ENCODE measurements at regions not wholly inside any gene's neighbourhood (a gene's known extent, or its start where the extent isn't known, plus 50 kb on each side); places are given as distances from the start of the nearest gene placed in this dataset.

DNA sequence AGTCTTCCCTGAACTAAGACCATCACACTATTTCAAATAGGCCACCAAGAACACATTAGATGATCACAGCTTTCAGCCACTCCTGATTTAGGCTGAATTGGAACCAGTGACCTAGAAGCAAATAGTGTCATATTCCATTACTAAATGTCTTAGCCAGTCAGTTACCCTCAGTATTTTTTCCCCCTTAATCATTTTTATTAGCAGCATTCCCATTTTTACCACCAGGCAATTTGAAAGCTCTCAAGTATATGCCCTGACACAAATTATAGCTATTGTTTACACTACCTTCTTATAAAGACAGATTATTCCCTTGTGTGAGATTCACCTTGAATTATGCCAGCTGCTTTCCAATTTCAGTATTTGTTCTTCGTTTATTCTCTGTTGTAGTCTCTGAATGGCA is 1146.9 kb downstream of the PDHA2 start:
- Histone ChIP-seq H3K9ac (ENCODE audit: low read depth, low read length) (no peak overlapping the region), H3K36me3 (ENCODE audit: control insufficient read depth, insufficient read depth, low read length) (no peaks in the 10 kb centered on the region), H3K27ac (ENCODE audit: low read depth, low read length) (no peak overlapping the region), H3K27me3 (ENCODE audit: control insufficient read depth, insufficient read depth, low read length) (no peaks in the 10 kb centered on the region), H3K4me3 (ENCODE audit: low read depth, low read length) (no peak overlapping the region), H3K9me3 (ENCODE audit: control insufficient read depth, insufficient read depth, low read length) (0 out of 2 replicates have a peak, but pooled peaks cover 2% of the 10 kb centered on the region), H3K4me1 (ENCODE audit: control insufficient read depth, insufficient read depth, low read length) (no peaks in the 10 kb centered on the region)

DNA sequence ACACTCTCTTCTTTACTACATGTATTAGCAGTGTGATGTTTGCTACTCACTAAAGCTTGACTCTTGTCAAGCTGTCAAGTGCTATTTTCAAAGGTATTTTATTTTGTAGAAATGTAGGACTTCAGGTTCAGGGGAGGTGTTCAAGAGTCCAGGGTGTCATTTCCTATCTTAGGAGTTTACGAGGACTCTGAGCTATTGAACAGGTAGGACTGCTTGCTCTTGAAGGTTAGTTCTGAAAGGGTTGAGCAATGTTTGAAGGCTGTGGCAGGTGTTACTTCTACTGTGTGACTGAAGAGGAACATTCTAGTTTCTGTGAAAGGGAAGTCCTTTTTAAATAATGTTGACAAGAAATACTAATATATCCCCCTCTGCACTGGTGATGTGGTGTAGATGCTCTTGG is 1151.2 kb downstream of the PDHA2 start:
- Histone ChIP-seq H3K27me3 (ENCODE audit: control insufficient read depth, insufficient read depth, low read length) (no peaks in the 10 kb centered on the region), H3K4me1 (ENCODE audit: control insufficient read depth, insufficient read depth, low read length) (peaks cover 26% of the 10 kb centered on the region), H3K9ac (ENCODE audit: low read depth, low read length) (no peak overlapping the region), H3K27ac (ENCODE audit: low read depth, low read length) (no peak overlapping the region), H3K9me3 (ENCODE audit: control insufficient read depth, insufficient read depth, low read length) (0 out of 2 replicates have a peak, but pooled peaks cover 2% of the 10 kb centered on the region), H3K4me3 (ENCODE audit: low read depth, low read length) (no peak overlapping the region), H3K36me3 (ENCODE audit: control insufficient read depth, insufficient read depth, low read length) (no peaks in the 10 kb centered on the region)

DNA sequence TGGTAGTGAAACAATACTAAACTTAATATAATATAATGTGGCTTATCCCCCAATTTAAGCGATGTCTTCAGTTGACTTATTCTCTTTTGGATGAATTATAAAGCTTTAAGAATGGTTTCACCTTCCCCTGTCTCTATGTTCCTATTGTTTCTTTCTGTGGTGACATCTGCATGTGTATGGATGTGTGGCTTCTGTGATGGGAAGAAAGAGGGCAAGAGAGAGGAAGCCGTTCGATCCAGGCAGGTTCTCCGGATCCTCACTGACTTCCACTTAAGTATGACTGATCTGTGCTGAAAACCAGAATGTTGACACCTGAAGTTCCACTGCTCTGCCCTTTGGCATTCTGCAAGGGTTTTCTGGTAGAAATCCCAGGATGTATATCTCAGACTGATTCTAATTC is 1150.8 kb downstream of the STPG2 start:
- H3K27me3 ChIP-seq (ENCODE audit: control insufficient read depth, insufficient read depth, low read length), result no peaks in the 10 kb centered on the region
- H3K4me3 ChIP-seq (ENCODE audit: low read depth, low read length), result no peak overlapping the region
- H3K36me3 ChIP-seq (ENCODE audit: control insufficient read depth, insufficient read depth, low read length), result no peaks in the 10 kb centered on the region
- no peak overlapping the region for H3K27ac ChIP-seq (ENCODE audit: low read depth, low read length)
- 0 out of 2 replicates have a peak, but pooled peaks cover 2% of the 10 kb centered on the region for H3K9me3 ChIP-seq (ENCODE audit: control insufficient read depth, insufficient read depth, low read length)
- H3K4me1 ChIP-seq (ENCODE audit: control insufficient read depth, insufficient read depth, low read length), result peaks cover 26% of the 10 kb centered on the region
- H3K9ac ChIP-seq (ENCODE audit: low read depth, low read length), result no peak overlapping the region

DNA sequence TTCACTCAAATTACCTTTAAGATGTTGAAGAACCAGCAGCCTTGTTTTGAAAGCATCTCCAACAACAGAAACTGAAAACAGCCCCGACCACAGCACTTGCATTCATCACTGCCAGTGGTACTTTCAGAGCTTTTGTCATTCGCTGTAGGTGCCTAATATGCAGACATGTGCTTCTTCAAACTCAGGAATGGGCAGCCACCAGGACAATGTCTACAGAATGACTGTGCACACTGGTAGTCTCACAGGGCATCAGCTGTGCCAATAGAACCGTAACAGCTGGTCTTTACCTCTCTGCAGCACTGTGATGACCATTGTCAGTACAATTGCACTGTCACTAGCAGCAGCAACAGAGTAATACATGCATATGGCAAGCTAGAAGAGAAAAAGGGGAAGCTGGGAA is 1149.7 kb downstream of the STPG2 start:
- Histone ChIP-seq H3K36me3 (ENCODE audit: control insufficient read depth, insufficient read depth, low read length) (no peaks in the 10 kb centered on the region), H3K9ac (ENCODE audit: low read depth, low read length) (no peak overlapping the region), H3K27me3 (ENCODE audit: control insufficient read depth, insufficient read depth, low read length) (no peaks in the 10 kb centered on the region), H3K9me3 (ENCODE audit: control insufficient read depth, insufficient read depth, low read length) (0 out of 2 replicates have a peak, but pooled peaks cover 2% of the 10 kb centered on the region), H3K4me1 (ENCODE audit: control insufficient read depth, insufficient read depth, low read length) (peaks cover 31% of the 10 kb centered on the region), H3K4me3 (ENCODE audit: low read depth, low read length) (no peak overlapping the region), H3K27ac (ENCODE audit: low read depth, low read length) (no peak overlapping the region)

DNA sequence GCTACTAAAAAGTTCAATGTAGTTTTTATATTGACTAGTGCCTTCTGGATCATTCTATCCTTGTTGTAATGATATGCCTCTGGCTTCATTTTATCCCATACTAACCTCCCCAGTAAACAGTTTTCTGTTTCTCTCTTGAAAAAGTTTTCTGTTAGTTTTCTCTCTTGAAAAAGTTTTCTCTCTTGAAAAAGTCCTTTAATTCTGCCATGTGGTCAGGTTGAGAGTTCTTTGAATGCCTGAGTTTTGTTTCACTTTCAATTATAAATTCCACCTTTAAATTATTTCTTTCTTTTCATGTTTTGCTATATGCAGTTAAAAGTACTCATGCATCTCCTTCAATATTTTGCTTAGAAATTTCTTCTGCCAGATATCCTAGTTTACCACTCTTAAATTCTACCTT is 1139.6 kb downstream of the STPG2 start:
- Histone ChIP-seq H3K4me1 (ENCODE audit: control insufficient read depth, insufficient read depth, low read length) (no peaks in the 10 kb centered on the region; the same call in 1 of the 2 replicates), H3K9ac (ENCODE audit: low read depth, low read length) (no peak overlapping the region), H3K9me3 (ENCODE audit: control insufficient read depth, insufficient read depth, low read length) (no peaks in the 10 kb centered on the region), H3K27ac (ENCODE audit: low read depth, low read length) (no peak overlapping the region), H3K36me3 (ENCODE audit: control insufficient read depth, insufficient read depth, low read length) (no peaks in the 10 kb centered on the region), H3K4me3 (ENCODE audit: low read depth, low read length) (no peak overlapping the region), H3K27me3 (ENCODE audit: control insufficient read depth, insufficient read depth, low read length) (no peaks in the 10 kb centered on the region)

DNA sequence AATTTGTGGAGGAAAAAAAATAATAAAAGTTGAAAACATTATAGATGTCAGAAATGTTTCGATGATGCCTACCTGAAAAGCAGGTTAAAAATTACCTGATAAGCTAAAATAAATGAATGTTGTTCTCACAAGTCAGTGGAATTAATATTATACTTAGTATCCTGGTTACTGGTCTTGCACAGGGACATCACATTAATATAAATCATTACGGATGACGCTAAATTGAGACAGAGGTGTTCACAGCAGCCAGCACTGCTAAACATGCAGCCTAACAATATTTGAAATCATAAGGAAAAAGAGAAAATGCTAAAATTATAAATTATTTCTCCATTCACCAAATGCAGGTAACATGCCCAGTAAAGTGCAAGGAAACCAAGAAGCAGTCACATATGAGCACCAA is 1130.0 kb downstream of the STPG2 start:
- H3K9ac ChIP-seq (ENCODE audit: low read depth, low read length), result no peak overlapping the region
- H3K4me1 ChIP-seq (ENCODE audit: control insufficient read depth, insufficient read depth, low read length), result peaks cover 4% of the 10 kb centered on the region; the same call in 1 of the 2 replicates
- no peaks in the 10 kb centered on the region for H3K9me3 ChIP-seq (ENCODE audit: control insufficient read depth, insufficient read depth, low read length)
- H3K27me3 ChIP-seq (ENCODE audit: control insufficient read depth, insufficient read depth, low read length), result no peaks in the 10 kb centered on the region
- H3K36me3 ChIP-seq (ENCODE audit: control insufficient read depth, insufficient read depth, low read length), result no peaks in the 10 kb centered on the region
- no peak overlapping the region for H3K27ac ChIP-seq (ENCODE audit: low read depth, low read length)
- H3K4me3 ChIP-seq (ENCODE audit: low read depth, low read length), result no peak overlapping the region

DNA sequence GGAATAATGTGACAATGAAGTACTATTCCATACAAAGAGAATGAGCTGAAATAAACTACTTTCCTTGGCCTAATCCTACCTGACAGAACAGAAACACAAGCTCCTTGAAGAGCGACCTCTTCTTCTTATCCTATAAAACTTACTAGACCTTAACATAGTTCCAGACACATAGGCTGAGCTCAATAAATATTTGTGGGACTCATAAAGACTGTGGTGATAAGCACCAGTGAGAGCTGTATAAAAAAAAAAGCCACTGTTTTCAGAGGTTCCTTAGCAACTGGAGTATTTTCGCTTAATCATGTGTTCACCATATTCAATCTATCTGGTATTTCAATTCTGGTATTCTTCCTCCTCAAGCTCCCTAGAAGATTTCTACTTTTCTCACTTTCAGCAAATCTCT is 1129.6 kb downstream of the STPG2 start:
- H3K4me1 ChIP-seq (ENCODE audit: control insufficient read depth, insufficient read depth, low read length), result peaks cover 4% of the 10 kb centered on the region; the same call in 1 of the 2 replicates
- no peaks in the 10 kb centered on the region for H3K9me3 ChIP-seq (ENCODE audit: control insufficient read depth, insufficient read depth, low read length)
- no peak overlapping the region for H3K4me3 ChIP-seq (ENCODE audit: low read depth, low read length)
- H3K27ac ChIP-seq (ENCODE audit: low read depth, low read length), result no peak overlapping the region
- no peaks in the 10 kb centered on the region for H3K27me3 ChIP-seq (ENCODE audit: control insufficient read depth, insufficient read depth, low read length)
- H3K36me3 ChIP-seq (ENCODE audit: control insufficient read depth, insufficient read depth, low read length), result no peaks in the 10 kb centered on the region
- H3K9ac ChIP-seq (ENCODE audit: low read depth, low read length), result no peak overlapping the region

DNA sequence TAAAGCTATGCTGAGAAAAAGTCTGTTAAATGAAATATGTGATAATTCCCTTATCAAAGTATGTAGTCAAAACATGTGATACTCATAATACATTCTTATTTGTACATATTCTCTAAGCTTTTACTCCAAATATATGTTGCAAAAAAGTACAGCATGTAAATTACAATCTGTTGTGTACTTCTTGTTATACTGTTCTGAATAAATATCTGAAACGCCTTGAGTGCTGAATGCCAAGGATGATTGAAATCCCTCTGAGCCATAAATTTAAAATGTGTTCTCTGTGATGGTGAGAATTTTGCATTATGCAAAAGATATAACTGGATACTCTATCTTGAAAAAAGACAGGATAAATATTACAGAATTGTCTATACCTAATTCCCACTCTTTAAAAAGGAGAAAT is 1128.0 kb downstream of the STPG2 start:
- no peaks in the 10 kb centered on the region for H3K9me3 ChIP-seq (ENCODE audit: control insufficient read depth, insufficient read depth, low read length)
- no peak overlapping the region for H3K4me3 ChIP-seq (ENCODE audit: low read depth, low read length)
- no peak overlapping the region for H3K27ac ChIP-seq (ENCODE audit: low read depth, low read length)
- no peaks in the 10 kb centered on the region for H3K36me3 ChIP-seq (ENCODE audit: control insufficient read depth, insufficient read depth, low read length)
- no peaks in the 10 kb centered on the region for H3K27me3 ChIP-seq (ENCODE audit: control insufficient read depth, insufficient read depth, low read length)
- no peak overlapping the region for H3K9ac ChIP-seq (ENCODE audit: low read depth, low read length)
- no peaks in the 10 kb centered on the region for H3K4me1 ChIP-seq (ENCODE audit: control insufficient read depth, insufficient read depth, low read length)

DNA sequence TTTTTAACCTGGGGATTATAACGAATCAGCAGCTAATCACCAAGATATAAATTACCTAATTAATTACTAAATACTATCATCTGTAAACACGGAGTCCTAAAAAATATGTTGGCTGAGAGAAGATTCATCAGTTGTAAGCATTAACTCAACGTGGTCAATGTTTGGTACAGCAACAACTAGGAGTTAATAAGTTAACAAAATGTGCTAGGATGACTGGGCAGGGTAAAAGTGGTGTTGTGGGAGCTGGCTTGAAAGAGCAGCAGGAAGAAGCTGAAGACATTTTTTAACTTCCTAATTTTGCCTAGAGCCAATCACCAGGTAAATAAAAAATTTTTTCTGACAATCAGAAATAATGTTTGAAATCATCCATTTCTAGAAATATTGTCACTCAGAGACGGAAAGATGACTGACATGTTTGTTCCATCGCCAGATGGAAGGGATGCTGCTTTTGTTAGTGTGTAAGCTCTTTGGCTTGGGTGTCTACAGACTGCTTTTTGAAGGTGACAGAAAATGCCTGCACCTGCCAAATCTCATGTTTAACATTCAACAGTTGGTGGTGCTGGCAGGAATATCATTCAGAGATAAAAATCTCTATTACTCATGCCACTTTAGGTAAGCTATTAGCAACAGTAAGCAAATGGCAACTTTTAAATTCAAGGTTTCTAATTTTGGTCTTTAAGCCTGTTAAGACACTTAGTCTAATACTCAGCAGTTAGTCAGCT is 1126.9 kb downstream of the STPG2 start:
- Histone ChIP-seq H3K4me1 (ENCODE audit: control insufficient read depth, insufficient read depth, low read length) (no peaks in the 10 kb centered on the region), H3K36me3 (ENCODE audit: control insufficient read depth, insufficient read depth, low read length) (no peaks in the 10 kb centered on the region), H3K27ac (ENCODE audit: low read depth, low read length) (no peak overlapping the region), H3K9ac (ENCODE audit: low read depth, low read length) (no peak overlapping the region), H3K9me3 (ENCODE audit: control insufficient read depth, insufficient read depth, low read length) (no peaks in the 10 kb centered on the region), H3K4me3 (ENCODE audit: low read depth, low read length) (no peak overlapping the region), H3K27me3 (ENCODE audit: control insufficient read depth, insufficient read depth, low read length) (no peaks in the 10 kb centered on the region)

DNA sequence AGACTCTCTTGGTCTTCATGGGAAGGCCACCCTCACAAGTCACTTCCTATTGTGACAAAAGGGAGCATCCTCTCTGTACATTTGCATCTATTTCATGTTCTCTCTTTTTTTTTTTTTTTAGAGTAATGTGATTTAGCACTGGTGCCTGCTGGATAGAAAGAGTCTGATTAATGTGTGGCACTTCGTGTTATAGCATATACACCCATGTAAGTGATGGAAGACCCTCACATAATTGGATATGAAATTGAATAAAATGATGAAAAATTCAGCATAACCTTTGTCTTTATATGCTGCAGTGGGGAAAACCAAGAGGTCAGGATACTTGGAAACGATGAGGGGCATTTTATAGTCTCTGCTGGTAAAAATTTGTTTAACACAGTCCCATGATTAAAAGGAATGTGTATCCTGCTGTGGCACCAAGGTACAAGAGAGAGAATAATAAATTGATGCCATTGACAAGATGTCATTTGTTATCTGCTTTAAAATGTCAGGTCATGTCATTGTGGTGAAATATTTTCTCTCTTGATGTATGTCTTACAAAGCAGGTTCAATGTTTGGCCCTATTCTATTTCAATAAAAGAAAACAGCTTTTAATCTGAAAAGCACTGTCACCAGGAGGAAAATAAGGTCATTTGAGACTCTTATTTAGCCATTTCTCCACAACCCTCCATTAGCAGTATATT is 1115.4 kb downstream of the STPG2 start:
- H3K4me3 ChIP-seq (ENCODE audit: low read depth, low read length), result no peak overlapping the region
- peaks cover 22% of the 10 kb centered on the region for H3K4me1 ChIP-seq (ENCODE audit: control insufficient read depth, insufficient read depth, low read length)
- no peak overlapping the region for H3K9ac ChIP-seq (ENCODE audit: low read depth, low read length)
- H3K27me3 ChIP-seq (ENCODE audit: control insufficient read depth, insufficient read depth, low read length), result no peaks in the 10 kb centered on the region
- H3K27ac ChIP-seq (ENCODE audit: low read depth, low read length), result no peak overlapping the region
- H3K36me3 ChIP-seq (ENCODE audit: control insufficient read depth, insufficient read depth, low read length), result no peaks in the 10 kb centered on the region
- H3K9me3 ChIP-seq (ENCODE audit: control insufficient read depth, insufficient read depth, low read length), result no peaks in the 10 kb centered on the region

DNA sequence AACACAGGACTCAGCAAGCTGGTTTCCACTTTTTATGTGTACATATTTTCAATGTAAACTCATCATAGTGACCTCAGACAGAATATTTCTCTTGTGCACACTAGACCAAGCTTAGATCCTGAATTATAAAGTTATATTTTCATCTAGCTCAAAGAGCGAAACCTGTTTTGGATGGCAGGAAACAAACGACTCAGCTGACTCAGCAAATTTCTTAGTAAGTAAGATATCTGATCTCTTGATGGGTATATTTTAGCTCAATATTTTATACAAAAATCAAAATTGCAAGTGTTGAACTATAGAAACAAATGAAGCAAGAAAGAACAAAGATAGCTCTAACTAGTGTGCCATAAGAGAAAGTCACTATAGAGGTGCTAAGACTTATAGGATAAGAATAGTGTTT is 1114.5 kb downstream of the STPG2 start:
- Histone ChIP-seq H3K27ac (ENCODE audit: low read depth, low read length) (no peak overlapping the region), H3K27me3 (ENCODE audit: control insufficient read depth, insufficient read depth, low read length) (no peaks in the 10 kb centered on the region), H3K4me1 (ENCODE audit: control insufficient read depth, insufficient read depth, low read length) (peaks cover 22% of the 10 kb centered on the region), H3K9me3 (ENCODE audit: control insufficient read depth, insufficient read depth, low read length) (no peaks in the 10 kb centered on the region), H3K9ac (ENCODE audit: low read depth, low read length) (no peak overlapping the region), H3K36me3 (ENCODE audit: control insufficient read depth, insufficient read depth, low read length) (no peaks in the 10 kb centered on the region), H3K4me3 (ENCODE audit: low read depth, low read length) (no peak overlapping the region)

All from HUES48 (cell line).